Right hindlimb (tissue), 1 donor: ENCODE measurements at regions not wholly inside any gene's neighbourhood (a gene's known extent, or its start where the extent isn't known, plus 50 kb on each side); places are given as distances from the start of the nearest gene placed in this dataset.
"Not testable (repeated sequence)": the region's sequence is repeated elsewhere in the genome, so short reads cannot be mapped to it uniquely, and the experiment has no call there.

Experiments used
- DNase-seq: peaks from one replicate; pipeline ENCODE4 v3.0.0-alpha.2; 2018

DNA sequence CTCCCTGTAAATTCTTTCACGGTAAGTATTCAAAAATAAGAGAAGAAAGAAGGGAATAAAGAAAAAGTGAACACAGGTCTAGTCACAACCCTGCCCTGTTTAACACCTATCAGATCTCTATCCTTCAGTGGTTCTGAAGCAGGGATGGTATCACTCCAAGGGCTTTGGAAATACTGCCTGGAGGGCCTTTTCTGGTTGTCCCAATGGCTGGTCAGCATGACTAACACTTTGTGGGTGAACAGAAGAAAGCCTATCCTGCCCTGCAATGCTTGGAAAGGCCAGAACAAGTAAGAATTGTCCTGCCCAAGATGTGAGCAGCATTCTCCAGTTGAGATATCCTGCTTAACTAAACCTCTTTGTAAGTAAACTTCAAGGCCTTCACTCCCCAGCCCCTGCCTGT lies 124.9 kb downstream of the TMEM167A start:
- DNase-seq, result no peak

DNA sequence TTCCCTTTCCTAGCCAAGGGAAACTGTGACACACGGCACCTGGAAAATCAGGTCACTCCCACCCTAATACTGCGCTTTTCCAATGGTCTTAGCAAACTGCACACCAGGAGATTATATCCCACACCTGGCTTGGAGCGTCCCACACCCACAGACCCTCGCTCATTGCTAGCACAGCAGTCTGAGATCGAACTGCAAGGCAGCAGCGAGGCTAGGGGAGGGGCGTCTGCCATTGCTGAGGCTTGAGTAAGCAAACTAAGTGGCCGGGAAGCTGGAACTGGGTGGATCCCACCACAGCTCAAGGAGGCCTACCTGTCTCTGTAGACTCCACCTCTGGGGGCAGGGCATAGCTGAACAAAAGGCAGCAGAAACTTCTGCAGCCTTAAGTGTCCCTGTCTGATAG lies 132.9 kb downstream of the TMEM167A start:
- not testable (repeated sequence) for DNase-seq

DNA sequence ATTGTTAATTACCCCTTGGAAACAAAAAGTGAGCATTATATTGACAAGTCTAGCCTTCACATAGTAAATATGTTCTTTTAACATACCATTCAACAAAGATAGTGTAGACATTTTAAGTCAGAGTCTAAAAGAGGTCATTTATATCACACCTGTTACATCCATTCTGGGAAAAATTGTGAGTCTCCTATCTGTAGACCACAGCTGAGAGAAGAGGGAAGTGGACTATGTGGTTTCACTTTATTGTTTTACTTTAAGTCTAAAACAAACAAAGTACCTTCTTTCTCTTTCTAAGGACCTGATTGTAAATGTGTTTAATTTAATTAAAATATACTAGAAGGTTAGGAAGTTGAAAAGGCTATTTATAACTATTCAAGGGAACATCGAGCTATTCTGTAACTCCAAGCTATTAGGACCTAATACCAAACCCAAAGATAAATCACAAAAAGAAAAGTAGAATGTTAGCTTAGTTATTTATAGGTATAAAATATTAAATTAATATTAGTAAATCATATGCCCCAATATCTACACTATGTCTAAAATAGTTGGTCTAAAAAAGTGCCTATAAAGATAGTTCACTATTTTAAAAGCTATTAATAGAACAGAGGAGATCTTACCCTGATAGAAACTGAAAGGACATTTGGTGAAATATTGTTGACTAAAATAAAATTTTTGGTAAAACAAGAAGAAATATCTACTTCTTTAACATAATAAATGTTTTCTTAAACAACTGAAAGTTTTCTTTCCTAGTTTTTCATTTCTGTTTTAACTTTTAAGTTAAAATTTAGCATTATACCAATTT lies 134.9 kb downstream of the TMEM167A start:
- DNase-seq, result no peak

DNA sequence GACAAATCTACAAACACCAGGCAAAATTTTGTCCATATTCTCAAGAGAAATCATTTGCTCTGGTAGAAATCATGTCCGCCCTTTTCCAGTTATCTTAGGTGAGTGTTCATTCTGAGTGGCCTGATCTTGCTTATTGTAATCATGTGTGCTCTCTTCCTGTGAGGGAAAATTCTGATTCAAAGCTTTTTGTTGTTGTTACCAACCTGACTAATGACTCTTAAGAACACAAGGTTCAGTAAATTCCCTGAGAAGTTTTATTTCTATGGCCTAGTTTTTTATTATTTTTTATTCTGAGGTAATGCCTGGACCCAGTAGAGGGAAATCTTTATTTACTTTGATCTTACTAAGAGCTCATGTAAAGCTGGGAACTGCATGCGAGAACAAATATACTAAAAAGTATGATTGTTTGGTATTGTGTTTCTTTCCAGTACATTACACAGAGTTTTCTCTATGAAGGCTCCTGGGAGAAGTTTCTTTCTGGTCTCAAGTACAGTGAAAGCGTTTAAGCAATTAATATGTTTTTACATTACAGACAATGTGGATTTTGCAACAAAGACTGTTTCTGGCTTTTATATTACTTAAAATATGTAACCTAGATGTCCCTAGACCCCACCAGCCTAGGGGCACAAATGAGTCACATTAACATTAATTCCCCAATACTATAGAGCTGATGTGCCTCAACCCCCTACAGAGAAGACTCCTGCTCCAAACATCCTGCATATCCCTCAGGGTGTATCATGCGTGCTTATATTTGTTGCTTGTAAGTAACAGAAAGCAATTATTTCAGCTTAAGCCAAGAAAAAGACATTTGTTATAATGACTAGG lies 138.1 kb downstream of the TMEM167A start:
- DNase-seq, result no peak

DNA sequence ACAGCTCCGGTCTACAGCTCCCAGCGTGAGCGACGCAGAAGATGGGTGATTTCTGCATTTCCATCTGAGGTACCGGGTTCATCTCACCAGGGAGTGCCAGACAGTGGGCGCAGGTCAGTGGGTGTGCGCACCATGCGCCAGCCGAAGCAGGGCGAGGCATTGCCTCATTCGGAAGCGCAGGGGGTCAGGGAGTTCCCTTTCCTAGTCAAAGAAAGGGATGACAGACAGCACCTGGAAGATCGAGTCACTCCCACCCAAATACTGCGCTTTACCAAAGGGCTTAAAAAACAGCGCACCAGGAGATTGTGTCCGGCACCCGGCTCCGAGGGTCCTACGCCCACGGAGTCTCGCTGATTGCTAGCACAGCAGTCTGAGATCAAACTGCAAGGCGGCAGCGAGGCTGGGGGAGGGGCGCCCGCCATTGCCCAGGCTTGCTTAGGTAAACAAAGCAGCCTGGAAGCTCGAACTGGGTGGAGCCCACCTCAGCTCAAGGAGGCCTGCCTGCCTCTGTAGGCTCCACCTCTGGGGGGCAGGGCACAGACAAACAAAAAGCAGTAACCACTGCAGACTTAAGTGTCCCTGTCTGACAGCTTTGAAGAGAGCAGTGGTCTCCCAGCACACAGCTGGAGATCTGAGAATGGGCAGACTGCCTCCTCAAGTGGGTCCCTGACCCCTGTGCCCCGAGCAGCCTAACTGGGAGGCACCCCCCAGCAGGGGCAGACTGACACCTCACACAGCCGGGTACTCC lies 144.5 kb downstream of the TMEM167A start:
- DNase-seq, result not testable (repeated sequence)

DNA sequence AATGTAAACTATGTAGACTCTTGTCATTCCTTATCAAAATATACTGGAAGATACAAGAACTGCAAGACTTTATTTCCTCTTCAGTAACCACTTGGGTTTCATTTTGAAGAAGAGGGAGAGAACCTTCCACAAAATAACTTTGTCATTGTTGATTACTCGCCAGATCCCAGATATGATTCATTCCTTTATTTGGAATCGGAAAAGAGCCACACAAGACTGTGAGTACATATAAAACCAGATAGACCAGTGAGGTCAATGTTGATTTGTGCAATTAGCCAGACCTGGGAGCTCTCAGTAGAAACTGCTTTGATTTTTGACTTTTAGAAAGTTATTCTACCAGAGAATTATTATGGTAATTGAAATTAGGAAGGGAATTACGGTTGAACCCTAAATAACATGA lies 146.1 kb downstream of the TMEM167A start:
- DNase-seq, result no peak

DNA sequence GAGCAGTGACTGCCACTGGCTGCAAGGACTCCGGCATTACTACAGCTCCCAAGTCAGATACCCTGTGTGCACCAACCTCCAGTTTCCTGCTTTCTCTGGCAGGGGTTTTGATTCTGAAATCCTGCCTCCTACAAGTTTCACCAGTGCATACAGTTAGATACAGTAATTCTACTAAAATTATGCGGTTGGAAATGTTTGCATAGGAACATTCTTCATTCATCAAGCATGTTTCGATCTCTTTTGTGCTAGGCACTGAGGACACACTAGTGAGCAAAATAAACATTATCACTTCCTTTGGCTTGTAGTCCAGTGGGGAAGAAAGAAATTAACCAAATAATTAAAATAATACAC lies 152.2 kb downstream of the TMEM167A start:
- DNase-seq, result no peak

DNA sequence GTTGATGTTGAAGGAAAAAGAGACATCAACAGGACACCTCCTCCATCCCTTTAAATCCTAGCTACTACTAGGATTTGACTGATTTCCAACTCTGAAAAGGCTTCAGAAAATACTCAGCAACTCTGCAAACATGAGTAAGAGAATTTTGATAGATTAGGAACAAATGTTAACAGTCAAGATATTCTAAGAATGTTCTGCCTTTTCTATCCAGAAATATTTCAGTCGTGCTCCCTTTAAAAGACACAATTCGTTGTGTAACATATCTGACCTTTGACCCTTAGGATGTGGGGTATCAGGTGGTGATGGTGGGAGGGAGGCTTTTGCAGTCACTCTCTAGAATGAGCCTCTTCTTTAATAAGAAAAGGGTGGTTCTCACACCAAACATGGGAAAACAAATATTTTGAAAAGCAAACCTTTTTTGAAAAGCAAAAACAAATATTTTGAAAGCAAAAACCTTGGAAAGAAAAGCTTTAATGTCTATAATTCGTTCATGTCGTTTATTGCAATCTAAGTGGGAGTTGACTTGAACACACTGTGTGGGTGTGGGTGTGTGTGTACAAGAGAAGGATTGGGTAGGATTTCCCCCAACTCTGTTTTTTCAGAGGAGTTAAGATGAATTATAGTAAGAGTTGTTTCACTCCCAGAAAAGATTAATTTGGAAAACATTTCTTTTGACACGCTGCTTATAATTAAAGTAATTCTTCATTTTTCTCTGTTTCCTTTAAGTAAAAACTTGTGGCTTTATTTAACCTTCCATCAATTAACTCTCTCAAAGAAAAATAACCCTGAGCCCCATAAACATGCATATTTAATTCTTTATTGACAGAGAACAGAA lies 152.8 kb downstream of the TMEM167A start:
- DNase-seq, result no peak

DNA sequence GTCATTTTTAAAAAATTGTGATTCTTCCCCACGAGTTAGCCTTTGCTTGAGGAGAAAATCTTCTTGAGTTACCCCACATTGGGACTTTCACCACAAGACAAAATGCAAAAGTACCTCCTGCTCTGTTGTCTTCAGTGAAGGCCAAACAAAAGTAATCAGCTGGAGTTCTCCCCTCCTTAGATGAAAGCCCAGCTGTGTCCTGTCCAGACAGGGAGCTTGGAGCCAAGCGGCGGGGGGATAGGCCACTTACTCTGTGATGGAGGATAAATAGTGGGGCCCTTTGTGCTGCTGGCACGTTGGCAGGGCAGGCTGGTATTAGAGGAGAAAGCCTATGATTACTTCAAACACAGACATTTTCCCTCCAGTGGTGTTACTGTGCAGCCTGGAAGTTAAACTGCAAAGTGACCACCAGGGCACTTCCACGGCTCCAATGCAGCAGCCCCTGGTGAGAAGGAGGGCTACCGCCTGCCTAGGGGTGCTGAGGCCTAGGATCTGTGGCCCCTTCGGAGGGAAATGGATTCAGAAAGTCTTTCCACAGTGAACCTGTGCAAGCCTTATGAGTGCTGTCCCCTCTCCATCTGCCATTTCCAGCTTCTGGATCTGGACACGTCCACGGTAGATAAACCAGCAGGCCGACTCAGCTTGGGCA lies 155.0 kb downstream of the TMEM167A start:
- DNase-seq, result no peak

DNA sequence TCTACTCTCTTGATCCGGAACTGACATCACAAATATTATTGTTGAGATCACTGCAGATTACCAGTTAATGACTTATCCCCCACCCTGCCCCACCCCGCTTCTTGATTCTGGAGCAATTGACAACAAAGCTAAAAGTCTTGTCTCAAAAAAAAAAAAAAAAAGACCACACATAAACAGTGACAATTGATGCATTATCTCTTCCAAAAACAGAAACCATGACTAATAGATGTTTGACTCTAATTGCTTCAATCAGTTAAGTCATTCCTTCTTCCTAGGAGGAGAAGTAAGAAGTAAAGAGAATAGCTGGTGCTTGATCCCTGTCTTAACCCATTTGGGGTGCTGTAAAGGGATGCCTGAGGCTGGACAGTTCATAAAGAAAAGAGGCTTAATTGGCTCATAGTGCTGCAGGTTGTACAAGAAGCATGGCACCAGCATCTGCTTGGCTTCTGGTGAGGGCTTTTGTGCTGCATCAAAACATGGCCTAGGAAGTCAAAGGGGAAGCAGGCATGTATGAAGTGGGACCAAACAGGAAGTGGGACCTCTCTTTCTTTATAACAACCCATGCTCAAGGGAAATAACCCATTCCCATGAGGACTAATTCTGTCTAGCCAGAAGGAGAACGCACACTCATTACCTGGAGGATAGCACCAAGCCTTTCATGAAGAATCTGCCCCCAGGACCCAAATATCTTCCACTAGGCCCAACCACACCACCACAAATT lies 158.7 kb downstream of the TMEM167A start:
- no peak for DNase-seq

DNA sequence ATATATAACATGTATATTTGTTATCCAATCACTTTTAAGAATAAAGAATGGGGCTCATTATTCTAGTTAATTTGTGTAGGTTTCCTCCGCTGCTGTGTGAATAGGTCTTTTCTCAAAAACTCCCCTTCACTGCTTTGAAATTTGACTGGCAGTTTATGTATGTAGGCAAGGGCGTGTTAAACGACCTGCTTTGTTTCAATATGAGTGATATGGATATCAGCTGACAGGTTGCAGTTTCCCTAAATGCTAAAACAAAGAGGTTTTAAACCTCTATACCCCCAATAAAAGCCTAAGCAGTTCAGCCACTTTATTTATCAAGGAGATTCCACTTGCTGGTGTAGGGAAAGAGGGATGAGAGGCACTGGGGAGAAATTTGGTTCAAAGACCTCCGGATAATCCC lies 159.6 kb downstream of the TMEM167A start:
- no peak for DNase-seq

DNA sequence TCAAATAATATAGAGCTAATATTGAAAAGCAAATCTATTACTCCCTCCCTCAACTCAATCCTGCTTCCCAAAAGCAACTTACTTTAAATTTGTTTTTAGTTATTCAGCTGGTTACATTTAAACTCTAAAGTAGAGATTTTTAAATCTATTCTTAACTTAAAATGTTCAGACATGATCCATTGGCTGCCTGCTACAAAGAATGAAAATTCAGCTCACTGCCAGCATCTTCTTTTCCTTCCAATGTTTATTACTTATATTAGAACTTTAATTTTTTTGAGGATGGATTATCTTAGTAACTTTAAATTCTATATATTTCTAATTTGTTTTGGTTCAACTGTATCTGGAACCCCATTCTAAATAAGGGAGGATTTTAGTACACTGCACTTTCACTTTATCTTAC lies 163.2 kb downstream of the TMEM167A start:
- DNase-seq, result no peak

DNA sequence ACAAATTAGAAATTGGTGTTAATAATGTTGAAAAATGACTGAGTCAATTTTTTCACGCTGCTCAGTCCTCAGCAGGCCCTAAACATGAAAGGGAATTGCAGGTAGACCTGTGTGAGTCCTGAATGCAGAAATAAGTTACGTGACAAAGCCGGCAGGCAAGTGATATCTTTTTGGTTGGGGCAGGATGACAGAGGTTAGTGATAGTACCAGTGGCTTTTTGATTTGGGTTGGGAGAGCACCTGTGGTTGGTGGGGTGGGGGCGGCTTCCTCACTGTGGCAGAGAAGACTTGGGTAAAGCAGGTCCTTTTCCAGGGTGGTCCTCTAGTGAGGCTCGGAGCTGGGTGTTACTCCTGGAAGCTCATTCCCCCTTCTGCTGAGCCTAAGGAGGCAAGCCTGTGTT lies 164.7 kb downstream of the TMEM167A start:
- DNase-seq, result no peak

DNA sequence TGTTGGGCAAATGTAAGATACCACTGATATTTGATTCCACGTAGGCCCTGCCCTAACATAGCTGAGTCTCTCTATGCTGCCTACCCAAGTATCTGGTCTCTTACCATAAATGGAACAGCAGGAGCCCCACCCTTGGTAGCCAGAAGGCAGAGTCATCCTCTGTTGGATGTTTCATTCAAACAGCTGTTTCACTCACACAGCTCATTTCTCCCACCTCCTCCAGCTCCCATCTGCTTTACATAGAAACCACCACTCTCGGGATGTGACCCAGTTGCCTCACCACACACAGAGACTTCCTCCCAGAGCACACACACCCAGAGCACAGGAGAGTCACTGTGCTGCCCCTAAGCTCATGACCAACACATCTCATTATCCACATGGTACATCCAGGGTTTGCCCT lies 165.3 kb downstream of the TMEM167A start:
- DNase-seq, result no peak

DNA sequence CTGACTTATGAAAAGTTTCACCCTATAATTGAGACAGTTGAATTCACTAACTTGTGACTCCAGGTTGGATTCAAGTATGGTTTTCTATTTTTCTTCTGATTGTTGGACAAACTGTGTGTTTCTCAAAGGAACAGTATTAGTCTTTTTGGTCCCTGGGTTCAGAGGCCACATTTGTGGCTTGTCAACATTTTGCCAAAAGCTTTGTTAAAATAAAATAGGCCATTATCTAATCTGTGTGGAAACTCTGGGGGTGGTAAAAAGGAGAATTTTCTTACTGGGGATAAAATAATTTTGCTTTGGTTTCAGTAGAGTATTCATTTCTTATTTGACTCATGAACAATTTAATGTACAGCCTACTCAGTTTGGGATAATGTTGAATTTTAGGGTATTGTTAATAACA lies 166.3 kb downstream of the TMEM167A start:
- DNase-seq, result no peak

DNA sequence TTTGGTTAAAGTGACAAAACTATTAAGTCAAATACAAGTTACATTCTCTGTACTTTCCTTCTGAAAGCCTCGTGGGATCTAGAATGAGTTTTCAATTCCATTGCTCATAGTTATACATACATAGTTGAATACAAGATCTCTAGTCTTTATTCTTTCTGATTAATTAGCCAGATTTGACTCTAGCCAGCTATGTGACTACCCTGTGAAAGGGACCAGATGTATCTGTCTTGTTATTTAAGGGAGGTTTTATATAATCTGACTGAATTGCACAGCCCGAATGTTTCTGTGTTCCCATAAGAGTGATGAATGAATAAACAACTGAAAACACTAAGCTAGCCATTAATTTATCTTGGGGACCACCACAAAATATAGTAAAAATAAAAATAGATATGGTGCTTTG lies 166.7 kb downstream of the TMEM167A start:
- DNase-seq, result no peak

DNA sequence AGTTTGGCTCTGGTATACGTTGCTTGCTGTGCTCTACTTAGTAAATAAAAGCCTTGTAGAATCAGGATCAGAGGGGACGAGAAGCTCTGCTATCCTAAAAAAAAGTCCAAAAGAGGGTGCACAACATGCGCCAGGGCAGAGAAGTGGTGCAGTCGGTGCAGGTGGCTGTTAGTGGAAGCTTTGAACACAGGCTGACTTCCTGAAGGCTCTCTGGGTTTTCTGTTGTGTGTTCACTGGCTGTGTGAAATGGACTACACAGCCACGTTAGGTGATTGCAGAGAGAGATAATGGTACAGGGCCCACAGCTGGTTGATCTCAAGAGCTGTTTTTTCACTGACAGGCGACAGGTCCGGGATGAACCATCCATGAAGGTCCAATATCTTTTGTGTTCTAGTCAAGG lies 167.4 kb downstream of the TMEM167A start:
- DNase-seq, result no peak

DNA sequence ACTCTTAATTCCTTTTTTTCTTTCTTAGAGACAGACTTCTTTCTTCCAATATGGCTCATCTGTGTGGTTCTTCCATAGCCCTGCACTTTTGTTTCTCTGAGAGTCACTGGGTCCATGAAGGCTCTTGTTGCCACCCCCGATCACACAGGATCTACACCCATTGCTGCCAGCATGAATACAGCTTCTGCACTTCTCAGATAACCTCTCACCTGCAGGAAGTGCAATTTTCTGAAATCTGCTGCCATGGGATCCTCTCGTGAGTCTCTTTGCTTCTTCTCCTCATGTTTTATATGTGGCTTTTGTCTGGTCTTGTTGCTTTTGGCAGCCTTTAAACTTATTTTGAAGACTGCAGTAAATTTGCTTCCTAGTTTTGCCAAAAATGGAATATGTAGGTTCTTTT lies 171.2 kb downstream of the TMEM167A start:
- no peak for DNase-seq

DNA sequence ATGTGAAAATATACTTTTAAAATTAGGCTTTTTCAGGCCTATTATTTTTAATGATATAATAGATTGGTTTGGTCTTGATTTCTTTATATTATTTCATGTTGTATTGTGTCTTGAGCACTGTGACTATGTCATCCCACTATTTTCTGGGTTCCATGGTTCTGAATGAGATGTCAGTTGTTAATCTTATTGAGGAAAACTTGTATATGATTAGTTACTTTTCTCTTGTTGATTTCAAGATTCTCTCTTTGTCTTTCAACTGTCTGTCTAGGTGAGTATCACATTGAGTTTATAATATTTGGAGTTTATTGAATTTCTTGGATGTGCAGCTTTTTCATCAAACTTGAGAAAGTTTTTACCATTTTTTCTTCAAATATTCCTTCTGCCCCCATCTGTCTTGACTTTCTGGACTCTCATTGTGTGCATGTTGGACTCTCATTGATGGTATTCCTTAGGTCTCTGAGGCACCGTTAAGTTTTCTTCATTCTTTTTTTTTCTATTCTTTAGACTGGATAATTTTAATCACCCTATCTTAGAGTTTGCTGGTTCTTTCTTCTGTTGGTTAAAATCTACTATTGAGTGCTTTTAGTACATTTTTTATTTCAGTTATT lies 175.8 kb downstream of the TMEM167A start:
- no peak for DNase-seq

DNA sequence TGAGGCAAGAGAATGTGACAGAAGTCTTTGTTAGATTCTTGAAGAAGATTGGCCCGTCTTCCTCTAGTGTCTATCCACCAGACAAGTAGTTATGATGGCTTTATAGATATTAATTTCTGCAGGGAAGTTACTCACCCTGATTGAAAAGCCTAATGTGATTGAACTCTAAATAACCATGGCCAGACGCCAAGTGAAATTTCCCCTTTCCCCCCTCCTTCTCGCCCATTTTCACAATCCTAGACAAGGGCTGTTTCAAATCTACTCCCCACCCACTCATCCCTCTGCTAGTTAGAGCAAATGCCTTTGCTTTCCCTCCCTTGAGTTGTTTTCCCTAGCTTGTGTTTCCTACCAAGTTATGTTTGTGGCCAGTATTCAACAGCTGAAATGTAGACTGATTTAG lies 182.5 kb downstream of the TMEM167A start:
- DNase-seq, result no peak

DNA sequence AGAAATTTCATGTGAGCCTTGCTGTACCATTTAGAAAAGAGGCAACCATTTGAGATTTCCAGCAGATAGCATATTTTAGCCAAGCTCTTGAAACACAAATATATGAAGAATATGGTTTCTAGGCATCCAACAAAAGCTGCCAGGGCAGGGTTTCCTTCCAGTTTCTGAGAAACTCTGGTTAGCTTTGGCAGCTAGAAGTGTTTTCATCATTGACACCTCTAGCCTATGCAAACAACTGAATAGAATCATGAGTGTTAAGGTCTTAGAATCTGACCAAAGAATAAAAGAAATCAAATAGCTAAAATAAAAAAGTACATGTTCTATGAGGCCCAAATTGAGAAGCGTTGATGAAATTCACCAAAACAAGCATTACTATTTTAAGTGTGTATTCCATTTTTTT lies 188.1 kb downstream of the TMEM167A start:
- no peak for DNase-seq
